ENCODE measurements at regions not wholly inside any gene's neighbourhood (a gene's known extent, or its start where the extent isn't known, plus 50 kb on each side); places are given as distances from the start of the nearest gene placed in this dataset.

- TF ChIP-seq CTCF (IDR thresholded peaks at IDR 0.05; ENCODE audit: low read depth, low read length, poor library complexity, severe bottlenecking) (no peak), EZH2phosphoT487 (IDR thresholded peaks at IDR 0.05; ENCODE audit: borderline replicate concordance, low read length) (no peak)
These were observed 169.9 kb downstream of the DYRK2 start for GRCh38 chr12:67818459-67818903.
